Body of pancreas (tissue), 4 donors: ENCODE measurements at regions not wholly inside any gene's neighbourhood (a gene's known extent, or its start where the extent isn't known, plus 50 kb on each side); places are given as distances from the start of the nearest gene placed in this dataset.

Experiments
- POLR2A ChIP-seq, 3 donors: fragments of 450-650 bp; IDR thresholded peaks; one replicate each; pipeline ENCODE4 v1.6.1; 2016; ENCODE audit warnings: antibody characterized with exemption in 3 of 3, mild to moderate bottlenecking in 2 of 3
- TF ChIP-seq, protein P1 (sequence below), 7 experiments: fragments of 450-650 bp in 4 of 7; fragments of 200-600 bp in 3 of 7; sonication (generic) in 3 of 7; IDR thresholded peaks; one replicate each; pipeline ENCODE4 v1.5.1; 2016 to 2019; ENCODE audit warnings: antibody characterized with exemption in 7 of 7

DNA sequence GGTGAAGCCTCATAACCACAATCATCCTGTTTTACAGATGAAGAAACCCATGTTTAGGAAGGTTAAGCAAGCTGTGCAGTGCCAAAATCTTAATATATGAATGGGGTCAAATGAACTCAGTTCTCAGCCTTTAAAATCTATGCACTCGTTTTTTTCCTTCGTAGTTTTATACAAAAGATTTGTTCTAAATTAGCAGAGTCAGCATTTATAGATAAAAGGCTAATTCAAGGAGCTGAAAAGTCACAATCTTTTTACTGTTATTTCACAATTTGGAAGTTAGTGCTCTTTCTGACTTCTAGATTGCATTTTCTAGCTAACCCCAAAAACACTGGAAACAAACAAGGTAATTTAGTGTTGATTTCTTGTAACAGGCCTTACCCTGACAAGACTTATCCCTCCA lies 766.9 kb upstream of the ADGRL4 start:
- TF ChIP-seq, protein P1, sequence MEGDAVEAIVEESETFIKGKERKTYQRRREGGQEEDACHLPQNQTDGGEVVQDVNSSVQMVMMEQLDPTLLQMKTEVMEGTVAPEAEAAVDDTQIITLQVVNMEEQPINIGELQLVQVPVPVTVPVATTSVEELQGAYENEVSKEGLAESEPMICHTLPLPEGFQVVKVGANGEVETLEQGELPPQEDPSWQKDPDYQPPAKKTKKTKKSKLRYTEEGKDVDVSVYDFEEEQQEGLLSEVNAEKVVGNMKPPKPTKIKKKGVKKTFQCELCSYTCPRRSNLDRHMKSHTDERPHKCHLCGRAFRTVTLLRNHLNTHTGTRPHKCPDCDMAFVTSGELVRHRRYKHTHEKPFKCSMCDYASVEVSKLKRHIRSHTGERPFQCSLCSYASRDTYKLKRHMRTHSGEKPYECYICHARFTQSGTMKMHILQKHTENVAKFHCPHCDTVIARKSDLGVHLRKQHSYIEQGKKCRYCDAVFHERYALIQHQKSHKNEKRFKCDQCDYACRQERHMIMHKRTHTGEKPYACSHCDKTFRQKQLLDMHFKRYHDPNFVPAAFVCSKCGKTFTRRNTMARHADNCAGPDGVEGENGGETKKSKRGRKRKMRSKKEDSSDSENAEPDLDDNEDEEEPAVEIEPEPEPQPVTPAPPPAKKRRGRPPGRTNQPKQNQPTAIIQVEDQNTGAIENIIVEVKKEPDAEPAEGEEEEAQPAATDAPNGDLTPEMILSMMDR (IDR thresholded peaks at IDR 0.05), result no peak
- TF ChIP-seq POLR2A (IDR thresholded peaks at IDR 0.05), result no peak
